ENCODE measurements at regions not wholly inside any gene's neighbourhood (a gene's known extent, or its start where the extent isn't known, plus 50 kb on each side); places are given as distances from the start of the nearest gene placed in this dataset.
"Not testable (repeated sequence)": the region's sequence is repeated elsewhere in the genome, so short reads cannot be mapped to it uniquely, and the experiment has no call there.

GRCh38 chr13:18643644-18644172 is 537.9 kb downstream of the TUBA3C start:
- TF ChIP-seq CTCF (IDR thresholded peaks at IDR 0.05 in 2 of 3, conservative IDR thresholded peaks at IDR 0.05 in 1 of 3; ENCODE audit: control insufficient read depth in 2 of 3, extremely low read depth in 1 of 3, insufficient read depth in 1 of 3, low read depth in 3 of 3, low read length in 3 of 3); POLR2AphosphoS5 (IDR thresholded peaks at IDR 0.05; ENCODE audit: low read length); KDM1A (IDR thresholded peaks at IDR 0.05; ENCODE audit: borderline replicate concordance); ZBTB40 (IDR thresholded peaks at IDR 0.05; ENCODE audit: borderline replicate concordance); SMARCA5 (IDR thresholded peaks at IDR 0.05): not testable (repeated sequence)

Measured in GM12878 (cell line).